Endothelial cell of umbilical vein (primary cell): ENCODE measurements at regions not wholly inside any gene's neighbourhood (a gene's known extent, or its start where the extent isn't known, plus 50 kb on each side); places are given as distances from the start of the nearest gene placed in this dataset.
"Not testable (repeated sequence)": the region's sequence is repeated elsewhere in the genome, so short reads cannot be mapped to it uniquely, and the experiment has no call there.

Experiments used
- BruUV-seq: library from RNA; stranded (reverse); fragments of 400-500 nt; replicated peaks from 2 replicates; lab custom pipeline; 2021; lab: Mats Ljungman, UMichigan
- CTCF ChIA-PET: fragments of 300-600, 350-600 bp; sonication (Branson Sonifier 250); formaldehyde crosslinking; loops from one replicate; lab custom pipeline; 2021; ENCODE audit warnings: antibody characterized with exemption, inconsistent platforms; lab: Charles Lee
- POLR2A ChIA-PET: fragments of 300-600, 350-600 bp; sonication (Branson Sonifier 250); formaldehyde crosslinking; loops from one replicate; lab custom pipeline; 2021; ENCODE audit warnings: antibody characterized with exemption, inconsistent platforms; lab: Charles Lee
- DNase-seq: peaks from one replicate; pipeline ENCODE4 v3.0.0-alpha.2; 2011; ENCODE audit warnings: low read depth, low spot score
- FAIRE-seq: peaks from 2 replicates; lab custom pipeline; 2011; peaks lifted over from hg19 to GRCh38; lab: Jason Lieb, UNC
- H2AFZ ChIP-seq: 2 replicates; pipeline ENCODE4 v1.6.0; 2012; ENCODE audit warnings: low read depth, low read length, control low read depth, inconsistent platforms
- H3K27ac ChIP-seq: 2 replicates; pipeline ENCODE4 v1.5.1; 2011; ENCODE audit warnings: low read depth, mild to moderate bottlenecking, control low read depth, low read length, moderate library complexity; ENCODE audit not compliant: insufficient read depth
- H3K27me3 ChIP-seq, 2 experiments: 2 replicates each; pipeline versions ENCODE4 v1.6.0 to v1.6.1; 2011; ENCODE audit warnings: low read length in 2 of 2, mixed read lengths in 1 of 2; ENCODE audit not compliant: control insufficient read depth in 2 of 2, insufficient read depth in 2 of 2
- H3K36me3 ChIP-seq, 2 experiments: 2 replicates in 1 of 2; 3 replicates in 1 of 2; pipeline ENCODE4 v1.5.1; 2011; ENCODE audit warnings: low read length in 2 of 2, mild to moderate bottlenecking in 1 of 2, moderate library complexity in 1 of 2; ENCODE audit not compliant: control insufficient read depth in 2 of 2, insufficient read depth in 2 of 2; ENCODE audit errors: extremely low read depth in 1 of 2
- H3K4me1 ChIP-seq: 3 replicates; pipeline ENCODE4 v1.5.1; 2011; ENCODE audit warnings: mild to moderate bottlenecking, low read length; ENCODE audit not compliant: control insufficient read depth, insufficient read depth; ENCODE audit errors: extremely low read depth
- H3K4me2 ChIP-seq: 2 replicates; pipeline ENCODE4 v1.6.1; 2011; ENCODE audit warnings: low read length, control low read depth, mixed read lengths; ENCODE audit not compliant: insufficient read depth
- H3K4me3 ChIP-seq, 3 experiments: fragments of 200-600 bp in 1 of 3; sonication (generic), shearing (Covaris generic) in 1 of 3; replicated peaks in 1 of 3; 2 replicates each; pipeline ENCODE4 v1.5.1; 2011 to 2016; ENCODE audit warnings: control low read depth in 3 of 3, low read length in 3 of 3, mild to moderate bottlenecking in 2 of 3, inconsistent platforms in 1 of 3, low read depth in 1 of 3, moderate library complexity in 1 of 3; ENCODE audit not compliant: insufficient read depth in 1 of 3
- H3K79me2 ChIP-seq: 2 replicates; pipeline ENCODE4 v1.6.0; 2012; ENCODE audit warnings: low read length, inconsistent platforms; ENCODE audit not compliant: control insufficient read depth, insufficient read depth
- H3K9ac ChIP-seq: replicated peaks from 2 replicates; pipeline ENCODE3; 2011; ENCODE audit warnings: low read length, control low read depth; ENCODE audit not compliant: insufficient read depth; ENCODE audit errors: extremely low read depth
- H3K9me1 ChIP-seq: replicated peaks from 3 replicates; pipeline ENCODE4 v1.6.0; 2011; ENCODE audit warnings: mild to moderate bottlenecking, low read length; ENCODE audit not compliant: control insufficient read depth, insufficient read depth; ENCODE audit errors: extremely low read depth
- H3K9me3 ChIP-seq: replicated peaks from 2 replicates; pipeline ENCODE4 v1.5.1; 2012; ENCODE audit warnings: low read length, inconsistent platforms; ENCODE audit not compliant: control insufficient read depth, insufficient read depth
- H4K20me1 ChIP-seq: replicated peaks from 2 replicates; pipeline ENCODE3; 2011; ENCODE audit warnings: mild to moderate bottlenecking, low read length; ENCODE audit not compliant: control insufficient read depth, insufficient read depth; ENCODE audit errors: extremely low read depth
- CTCF ChIP-seq, 2 donors: IDR thresholded peaks; 1 replicate in 1 of 2; 2 replicates in 1 of 2; pipeline ENCODE4 v1.5.1; 2011; ENCODE audit warnings: low read length in 2 of 2, mild to moderate bottlenecking in 2 of 2, moderate library complexity in 2 of 2, control low read depth in 1 of 2, inconsistent platforms in 1 of 2, low read depth in 1 of 2; ENCODE audit not compliant: insufficient read depth in 1 of 2; ENCODE audit errors: extremely low read depth in 1 of 2
- EZH2 ChIP-seq: IDR thresholded peaks from 2 replicates; pipeline ENCODE4 v1.6.1; 2012; ENCODE audit warnings: borderline replicate concordance, low read depth, mild to moderate bottlenecking, moderate library complexity, low read length, inconsistent platforms; ENCODE audit not compliant: severe bottlenecking
- FOS ChIP-seq: IDR thresholded peaks from 2 replicates; pipeline ENCODE4 v1.6.1; 2011; ENCODE audit warnings: mild to moderate bottlenecking, low read length, moderate library complexity, borderline replicate concordance; ENCODE audit not compliant: insufficient read depth
- GATA2 ChIP-seq: IDR thresholded peaks from 2 replicates; pipeline ENCODE4 v1.7.0; 2011; ENCODE audit warnings: low read depth, mild to moderate bottlenecking, moderate library complexity, mixed read lengths, low read length; ENCODE audit not compliant: insufficient read length, insufficient read depth
- JUN ChIP-seq: IDR thresholded peaks from 2 replicates; pipeline ENCODE4 v1.6.1; 2011; ENCODE audit warnings: borderline replicate concordance, low read depth; ENCODE audit not compliant: insufficient read length, insufficient read depth
- MAX ChIP-seq: IDR thresholded peaks from 2 replicates; pipeline ENCODE4 v1.6.1; 2011; ENCODE audit not compliant: insufficient read depth, insufficient read length
- MYC ChIP-seq: IDR thresholded peaks from one replicate; pipeline ENCODE4 v1.6.1; 2011; ENCODE audit warnings: mild to moderate bottlenecking, low read depth, low read length
- POLR2A ChIP-seq: IDR thresholded peaks from 2 replicates; pipeline ENCODE4 v1.6.1; 2012; ENCODE audit warnings: low read depth, mild to moderate bottlenecking, control low read depth, low read length
- POLR2AphosphoS5 ChIP-seq: IDR thresholded peaks from 2 replicates; pipeline ENCODE4 v1.6.1; 2012; ENCODE audit warnings: low read depth, mild to moderate bottlenecking, control low read depth, low read length, moderate library complexity; ENCODE audit not compliant: insufficient read depth
- dilution Hi-C: fragments of 300-500 bp; cut with MboI; formaldehyde crosslinking; loops from one replicate; pipeline ENCODE4 v1.15.0; 2019; ENCODE audit warnings: low sequenced_read_pairs; ENCODE audit not compliant: extremely low pct_ligation_motif_present
- intact Hi-C: fragments of 100-400 bp; cut with micrococcal nuclease; formaldehyde crosslinking; loops from one replicate; pipeline ENCODE4 v1.10.0; 2022

GRCh38 chr4:115194612-115195011 is 81.2 kb upstream of the NDST4 start:
- H4K20me1 ChIP-seq, H3K4me3 ChIP-seq, H2AFZ ChIP-seq, dilution Hi-C loops, H3K36me3 ChIP-seq, H3K9me1 ChIP-seq, H3K79me2 ChIP-seq, FAIRE-seq, H3K4me1 ChIP-seq, BruUV-seq, intact Hi-C loops, H3K9ac ChIP-seq, H3K4me2 ChIP-seq, H3K27me3 ChIP-seq, H3K27ac ChIP-seq, H3K9me3 ChIP-seq, CTCF ChIA-PET, POLR2A ChIA-PET, DNase-seq: not testable (repeated sequence)

- H3K9ac ChIP-seq = no peak overlapping the region
- no peak for TF ChIP-seq POLR2AphosphoS5
- no peak for DNase-seq
- H3K36me3 ChIP-seq = no peaks in the 10 kb centered on the region
- H3K4me1 ChIP-seq = no peaks in the 10 kb centered on the region
- no peak overlapping the region for H3K27ac ChIP-seq
- intact Hi-C loops = no loop called here
- no peak overlapping the region for H3K4me3 ChIP-seq
- no peaks in the 10 kb centered on the region for H3K9me1 ChIP-seq
- H3K4me2 ChIP-seq = no peak overlapping the region
- H3K79me2 ChIP-seq = no peaks in the 10 kb centered on the region
- H2AFZ ChIP-seq = no peak overlapping the region
- dilution Hi-C loops = no loop called here
- CTCF ChIA-PET = no interaction called here
- no peaks in the 10 kb centered on the region for H3K27me3 ChIP-seq
- H3K9me3 ChIP-seq = no peaks in the 10 kb centered on the region
- no TSS peak for BruUV-seq
- no peaks in the 10 kb centered on the region for H4K20me1 ChIP-seq
- POLR2A ChIA-PET = no interaction called here
- no peak for FAIRE-seq
Measured at GRCh38 chr4:115190529-115190928, 77.1 kb upstream of the NDST4 start.

GRCh38 chr4:115187136-115187535 is 73.7 kb upstream of the NDST4 start:
- DNase-seq (no peak), FAIRE-seq (no peak)

More at GRCh38 chr4:115187136-115187535, 73.7 kb upstream of the NDST4 start:
- H3K4me1 ChIP-seq = no peaks in the 10 kb centered on the region
- ChIA-PET POLR2A (no interaction called here), CTCF (no interaction called here)
- BruUV-seq = no TSS peak
- intact Hi-C loops (no loop called here), dilution Hi-C loops (no loop called here)
- H3K79me2 ChIP-seq = no peaks in the 10 kb centered on the region
- H3K9me1 ChIP-seq = no peaks in the 10 kb centered on the region
- no peak overlapping the region for H3K4me2 ChIP-seq
- H3K9ac ChIP-seq = no peak overlapping the region
- H3K4me3 ChIP-seq = no peak overlapping the region
- H3K36me3 ChIP-seq = no peaks in the 10 kb centered on the region
- TF ChIP-seq MAX = no peak
- no peak for TF ChIP-seq POLR2A
- no peak for TF ChIP-seq CTCF (IDR thresholded peaks at IDR 0.05; ENCODE audit: extremely low read depth in 1 of 2, insufficient read depth in 1 of 2, low read depth in 1 of 2, low read length in 2 of 2)
- no peak for TF ChIP-seq EZH2
- no peak for TF ChIP-seq GATA2
- no peak for TF ChIP-seq JUN
- no peak for TF ChIP-seq POLR2AphosphoS5
- no peak for TF ChIP-seq FOS
- no peak for TF ChIP-seq MYC
- no peaks in the 10 kb centered on the region for H3K27me3 ChIP-seq
- H3K27ac ChIP-seq = no peak overlapping the region
- no peaks in the 10 kb centered on the region for H3K9me3 ChIP-seq
- no peaks in the 10 kb centered on the region for H4K20me1 ChIP-seq
- no peak overlapping the region for H2AFZ ChIP-seq
